ENCODE measurements at regions not wholly inside any gene's neighbourhood (a gene's known extent, or its start where the extent isn't known, plus 50 kb on each side); places are given as distances from the start of the nearest gene placed in this dataset.

DNA sequence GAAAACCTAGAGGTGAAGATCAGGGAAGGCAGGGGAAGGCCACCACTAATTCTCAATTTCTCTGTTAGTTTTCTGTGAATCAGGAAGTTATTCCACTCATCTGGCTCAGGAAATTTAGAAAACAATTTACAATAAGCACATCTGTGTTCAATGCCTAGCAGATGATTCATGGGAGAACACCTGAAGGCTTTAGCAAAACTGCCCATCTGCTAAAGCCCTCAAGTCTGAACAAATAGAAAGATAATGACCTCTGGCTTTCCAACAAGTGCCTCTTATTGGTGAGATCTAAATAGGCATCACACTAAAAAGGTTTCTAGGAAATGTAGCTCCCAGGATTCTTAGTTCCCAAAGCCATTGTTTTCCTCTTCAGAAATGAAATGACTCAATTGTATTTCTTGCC, 122.1 kb upstream of the GNPDA2 start:
- H3K36me3 ChIP-seq (ENCODE audit: control insufficient read depth in 1 of 2, insufficient read depth in 2 of 2, low read length in 2 of 2): no peaks in the 10 kb centered on the region
- H4K12ac ChIP-seq (ENCODE audit: low read depth, low read length): no peak overlapping the region
- H3K4me3 ChIP-seq (ENCODE audit: low read depth, low read length): no peak overlapping the region
- H3K14ac ChIP-seq (ENCODE audit: low read length): no peak overlapping the region
- H2AK5ac ChIP-seq (ENCODE audit: low read length): no peak overlapping the region
- H3K27me3 ChIP-seq (ENCODE audit: insufficient read depth, low read length): no peaks in the 10 kb centered on the region
- H3K4ac ChIP-seq (ENCODE audit: low read depth, low read length): no peak overlapping the region
- no peak overlapping the region for H4K8ac ChIP-seq (ENCODE audit: low read depth, low read length)
- no peak overlapping the region for H2AFZ ChIP-seq (ENCODE audit: insufficient read depth, low read length, poor library complexity)
- H3K9me3 ChIP-seq (ENCODE audit: insufficient read depth, low read depth, low read length): no peaks in the 10 kb centered on the region
- no peak overlapping the region for H3K23ac ChIP-seq (ENCODE audit: low read length)
- no peaks in the 10 kb centered on the region for H3K79me2 ChIP-seq (ENCODE audit: control insufficient read depth, insufficient read depth, low read length, poor library complexity)
- no peak overlapping the region for H3K4me2 ChIP-seq (ENCODE audit: low read length)
- no peaks in the 10 kb centered on the region for H3K4me1 ChIP-seq (ENCODE audit: control insufficient read depth in 1 of 2, insufficient read depth in 2 of 2, low read length in 2 of 2)
- H4K91ac ChIP-seq (ENCODE audit: low read depth, low read length): no peak overlapping the region
- no peak overlapping the region for H3K18ac ChIP-seq (ENCODE audit: low read length)
- no peak overlapping the region for H2BK12ac ChIP-seq (ENCODE audit: low read length)
- no peak overlapping the region for H3K9ac ChIP-seq (ENCODE audit: low read length)
- DNase-seq: no peak
- H2BK5ac ChIP-seq (ENCODE audit: low read depth, low read length, poor library complexity): no peak overlapping the region
- H3K27ac ChIP-seq (ENCODE audit: low read depth, low read length): no peak overlapping the region
- H2BK120ac ChIP-seq (ENCODE audit: insufficient read depth, low read length, poor library complexity): no peak overlapping the region
- H3K79me1 ChIP-seq (ENCODE audit: low read length): no peaks in the 10 kb centered on the region

DNA sequence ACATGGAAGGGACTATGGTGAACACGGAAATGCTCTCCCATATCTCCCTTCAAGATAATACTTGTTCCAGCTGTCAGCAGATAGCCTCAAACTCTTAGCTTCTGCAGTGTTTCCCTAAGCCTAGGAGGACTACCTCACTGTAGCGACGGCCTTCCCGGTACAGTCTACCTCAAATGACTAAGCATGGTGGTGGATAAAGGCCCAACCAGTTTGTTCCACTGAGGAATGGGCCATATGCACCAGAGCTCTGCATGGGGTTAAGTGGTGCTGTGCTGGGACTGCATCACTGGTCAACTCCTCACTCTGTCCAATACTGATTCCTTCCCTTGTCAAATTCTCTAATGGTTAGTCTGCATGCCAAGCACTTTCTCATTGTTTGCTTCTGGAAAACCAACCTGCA, 119.6 kb upstream of the GNPDA2 start:
- Histone ChIP-seq H3K79me1 (ENCODE audit: low read length) (no peaks in the 10 kb centered on the region), H3K4me3 (ENCODE audit: low read depth, low read length) (no peak overlapping the region), H3K4me1 (ENCODE audit: control insufficient read depth in 1 of 2, insufficient read depth in 2 of 2, low read length in 2 of 2) (no peaks in the 10 kb centered on the region), H3K4ac (ENCODE audit: low read depth, low read length) (no peak overlapping the region), H3K36me3 (ENCODE audit: control insufficient read depth in 1 of 2, insufficient read depth in 2 of 2, low read length in 2 of 2) (no peaks in the 10 kb centered on the region), H4K12ac (ENCODE audit: low read depth, low read length) (no peak overlapping the region), H4K91ac (ENCODE audit: low read depth, low read length) (no peak overlapping the region), H3K9ac (ENCODE audit: low read length) (no peak overlapping the region), H4K8ac (ENCODE audit: low read depth, low read length) (no peak overlapping the region), H2BK12ac (ENCODE audit: low read length) (no peak overlapping the region), H2BK120ac (ENCODE audit: insufficient read depth, low read length, poor library complexity) (no peak overlapping the region), H3K18ac (ENCODE audit: low read length) (no peak overlapping the region), H3K79me2 (ENCODE audit: control insufficient read depth, insufficient read depth, low read length, poor library complexity) (no peaks in the 10 kb centered on the region), H2BK5ac (ENCODE audit: low read depth, low read length, poor library complexity) (no peak overlapping the region), H2AK5ac (ENCODE audit: low read length) (no peak overlapping the region), H3K27me3 (ENCODE audit: insufficient read depth, low read length) (no peaks in the 10 kb centered on the region), H3K14ac (ENCODE audit: low read length) (no peak overlapping the region), H2AFZ (ENCODE audit: insufficient read depth, low read length, poor library complexity) (no peak overlapping the region), H3K23ac (ENCODE audit: low read length) (no peak overlapping the region), H3K27ac (ENCODE audit: low read depth, low read length) (no peak overlapping the region), H3K4me2 (ENCODE audit: low read length) (no peak overlapping the region), H3K9me3 (ENCODE audit: insufficient read depth, low read depth, low read length) (no peaks in the 10 kb centered on the region)
- no peak for DNase-seq
- no CpG with 5 or more reads among the region's 4 CpGs for WGBS (ENCODE audit: extremely low coverage, insufficient coverage, insufficient read length)

DNA sequence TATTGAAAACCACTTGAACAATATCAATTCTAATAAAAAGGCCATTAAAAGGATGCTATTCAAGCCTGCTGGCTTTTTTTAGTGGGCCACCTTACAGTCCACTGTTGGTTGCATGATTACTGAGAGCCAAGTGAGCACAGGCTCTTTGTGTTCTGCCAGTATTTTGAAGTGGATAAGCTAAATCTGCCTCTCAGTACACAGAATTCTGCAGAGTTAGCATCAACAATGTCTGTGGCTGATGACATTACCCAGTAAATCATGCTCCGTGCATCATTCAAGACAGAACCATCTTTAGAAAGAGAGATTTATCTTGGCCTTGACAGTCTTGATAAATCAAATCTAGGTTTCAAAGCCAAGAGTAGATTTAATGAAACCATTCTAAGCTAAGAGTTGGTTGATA, 119.0 kb upstream of the GNPDA2 start:
- H3K4me2 ChIP-seq (ENCODE audit: low read length): no peak overlapping the region
- H2BK12ac ChIP-seq (ENCODE audit: low read length): no peak overlapping the region
- no peak overlapping the region for H4K12ac ChIP-seq (ENCODE audit: low read depth, low read length)
- no peaks in the 10 kb centered on the region for H3K79me1 ChIP-seq (ENCODE audit: low read length)
- H3K23ac ChIP-seq (ENCODE audit: low read length): no peak overlapping the region
- no peak overlapping the region for H3K27ac ChIP-seq (ENCODE audit: low read depth, low read length)
- H3K9ac ChIP-seq (ENCODE audit: low read length): no peak overlapping the region
- H3K14ac ChIP-seq (ENCODE audit: low read length): no peak overlapping the region
- H2BK5ac ChIP-seq (ENCODE audit: low read depth, low read length, poor library complexity): no peak overlapping the region
- no peak overlapping the region for H2BK120ac ChIP-seq (ENCODE audit: insufficient read depth, low read length, poor library complexity)
- no peak overlapping the region for H4K8ac ChIP-seq (ENCODE audit: low read depth, low read length)
- H3K4me3 ChIP-seq (ENCODE audit: low read depth, low read length): no peak overlapping the region
- no peak overlapping the region for H3K18ac ChIP-seq (ENCODE audit: low read length)
- H3K36me3 ChIP-seq (ENCODE audit: control insufficient read depth in 1 of 2, insufficient read depth in 2 of 2, low read length in 2 of 2): no peaks in the 10 kb centered on the region
- no peaks in the 10 kb centered on the region for H3K27me3 ChIP-seq (ENCODE audit: insufficient read depth, low read length)
- H3K4ac ChIP-seq (ENCODE audit: low read depth, low read length): no peak overlapping the region
- H4K91ac ChIP-seq (ENCODE audit: low read depth, low read length): no peak overlapping the region
- H3K4me1 ChIP-seq (ENCODE audit: control insufficient read depth in 1 of 2, insufficient read depth in 2 of 2, low read length in 2 of 2): no peaks in the 10 kb centered on the region
- no peaks in the 10 kb centered on the region for H3K79me2 ChIP-seq (ENCODE audit: control insufficient read depth, insufficient read depth, low read length, poor library complexity)
- H2AFZ ChIP-seq (ENCODE audit: insufficient read depth, low read length, poor library complexity): no peak overlapping the region
- H2AK5ac ChIP-seq (ENCODE audit: low read length): no peak overlapping the region
- H3K9me3 ChIP-seq (ENCODE audit: insufficient read depth, low read depth, low read length): no peaks in the 10 kb centered on the region
- WGBS (ENCODE audit: extremely low coverage, insufficient coverage, insufficient read length): no CpG with 5 or more reads among the region's 1 CpG
- no peak for DNase-seq

DNA sequence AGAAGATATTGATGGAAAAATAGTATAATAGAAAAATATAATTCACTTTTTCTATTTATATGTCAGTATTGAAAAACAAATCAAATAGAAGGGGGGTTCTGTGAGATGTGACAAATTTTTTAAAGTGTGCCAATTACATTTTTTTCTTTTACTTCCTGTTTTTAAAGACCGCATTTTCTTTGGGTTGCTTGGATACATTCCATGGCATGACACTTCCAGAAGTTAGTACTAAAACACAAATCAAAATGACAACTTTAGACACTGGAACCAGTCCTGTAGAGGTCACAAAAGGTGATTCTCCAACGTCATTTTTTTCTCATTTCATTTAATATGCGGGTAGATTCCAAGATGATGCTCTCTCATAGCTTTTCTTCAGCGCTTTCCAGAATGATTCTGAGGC, 116.2 kb upstream of the GNPDA2 start:
- Histone ChIP-seq H3K9me3 (ENCODE audit: insufficient read depth, low read depth, low read length) (no peaks in the 10 kb centered on the region), H3K27ac (ENCODE audit: low read depth, low read length) (no peak overlapping the region), H2BK5ac (ENCODE audit: low read depth, low read length, poor library complexity) (no peak overlapping the region), H2BK120ac (ENCODE audit: insufficient read depth, low read length, poor library complexity) (no peak overlapping the region), H3K27me3 (ENCODE audit: insufficient read depth, low read length) (no peaks in the 10 kb centered on the region), H3K4me1 (ENCODE audit: control insufficient read depth in 1 of 2, insufficient read depth in 2 of 2, low read length in 2 of 2) (no peaks in the 10 kb centered on the region), H3K4me2 (ENCODE audit: low read length) (no peak overlapping the region), H4K91ac (ENCODE audit: low read depth, low read length) (no peak overlapping the region), H3K4ac (ENCODE audit: low read depth, low read length) (no peak overlapping the region), H4K12ac (ENCODE audit: low read depth, low read length) (no peak overlapping the region), H2BK12ac (ENCODE audit: low read length) (no peak overlapping the region), H4K8ac (ENCODE audit: low read depth, low read length) (no peak overlapping the region), H3K18ac (ENCODE audit: low read length) (no peak overlapping the region), H3K4me3 (ENCODE audit: low read depth, low read length) (no peak overlapping the region), H2AFZ (ENCODE audit: insufficient read depth, low read length, poor library complexity) (no peak overlapping the region), H3K79me2 (ENCODE audit: control insufficient read depth, insufficient read depth, low read length, poor library complexity) (no peaks in the 10 kb centered on the region), H2AK5ac (ENCODE audit: low read length) (no peak overlapping the region), H3K14ac (ENCODE audit: low read length) (no peak overlapping the region), H3K79me1 (ENCODE audit: low read length) (no peaks in the 10 kb centered on the region), H3K36me3 (ENCODE audit: control insufficient read depth in 1 of 2, insufficient read depth in 2 of 2, low read length in 2 of 2) (no peaks in the 10 kb centered on the region), H3K9ac (ENCODE audit: low read length) (no peak overlapping the region), H3K23ac (ENCODE audit: low read length) (no peak overlapping the region)
- DNase-seq: no peak
- WGBS (ENCODE audit: extremely low coverage, insufficient coverage, insufficient read length): no CpG with 5 or more reads among the region's 4 CpGs

DNA sequence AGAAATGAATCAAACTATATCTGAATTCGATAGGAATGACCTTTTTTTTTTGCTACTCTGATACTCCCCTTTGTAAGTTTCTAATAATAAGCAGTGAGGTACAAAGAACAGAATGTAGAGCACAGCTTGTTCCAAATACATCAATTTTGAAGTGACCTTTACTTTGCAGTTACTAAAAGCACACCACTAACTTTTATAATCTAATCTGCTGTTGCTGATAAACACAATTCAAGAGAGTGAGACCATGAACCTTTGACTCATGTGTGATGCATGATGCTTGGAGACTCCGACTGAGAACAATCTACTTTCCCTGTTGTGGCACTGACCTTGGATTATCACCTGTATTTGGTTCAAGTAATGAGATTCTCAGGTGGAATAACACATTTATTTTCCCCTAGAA, 91.6 kb upstream of the GNPDA2 start:
- no peak overlapping the region for H2AK5ac ChIP-seq (ENCODE audit: low read length)
- H3K79me2 ChIP-seq (ENCODE audit: control insufficient read depth, insufficient read depth, low read length, poor library complexity): no peaks in the 10 kb centered on the region
- no peak overlapping the region for H3K27ac ChIP-seq (ENCODE audit: low read depth, low read length)
- H3K36me3 ChIP-seq (ENCODE audit: control insufficient read depth in 1 of 2, insufficient read depth in 2 of 2, low read length in 2 of 2): no peaks in the 10 kb centered on the region
- no peak overlapping the region for H3K4me3 ChIP-seq (ENCODE audit: low read depth, low read length)
- H3K9ac ChIP-seq (ENCODE audit: low read length): no peak overlapping the region
- no peaks in the 10 kb centered on the region for H3K79me1 ChIP-seq (ENCODE audit: low read length)
- no CpG with 5 or more reads among the region's 2 CpGs for WGBS (ENCODE audit: extremely low coverage, insufficient coverage, insufficient read length)
- no peak overlapping the region for H2AFZ ChIP-seq (ENCODE audit: insufficient read depth, low read length, poor library complexity)
- H4K8ac ChIP-seq (ENCODE audit: low read depth, low read length): no peak overlapping the region
- no peak overlapping the region for H3K4me2 ChIP-seq (ENCODE audit: low read length)
- no peak overlapping the region for H2BK5ac ChIP-seq (ENCODE audit: low read depth, low read length, poor library complexity)
- no peak overlapping the region for H3K14ac ChIP-seq (ENCODE audit: low read length)
- H3K23ac ChIP-seq (ENCODE audit: low read length): no peak overlapping the region
- H2BK120ac ChIP-seq (ENCODE audit: insufficient read depth, low read length, poor library complexity): no peak overlapping the region
- no peaks in the 10 kb centered on the region for H3K4me1 ChIP-seq (ENCODE audit: control insufficient read depth in 1 of 2, insufficient read depth in 2 of 2, low read length in 2 of 2)
- no peaks in the 10 kb centered on the region for H3K27me3 ChIP-seq (ENCODE audit: insufficient read depth, low read length)
- H4K91ac ChIP-seq (ENCODE audit: low read depth, low read length): no peak overlapping the region
- no peak overlapping the region for H2BK12ac ChIP-seq (ENCODE audit: low read length)
- no peak overlapping the region for H3K4ac ChIP-seq (ENCODE audit: low read depth, low read length)
- no peak for DNase-seq
- H3K18ac ChIP-seq (ENCODE audit: low read length): no peak overlapping the region
- H4K12ac ChIP-seq (ENCODE audit: low read depth, low read length): no peak overlapping the region
- no peaks in the 10 kb centered on the region for H3K9me3 ChIP-seq (ENCODE audit: insufficient read depth, low read depth, low read length)

All from trophoblast cell (in vitro differentiated cells and primary cell).